Tibial nerve (tissue), 4 donors: ENCODE measurements at regions not wholly inside any gene's neighbourhood (a gene's known extent, or its start where the extent isn't known, plus 50 kb on each side); places are given as distances from the start of the nearest gene placed in this dataset.

Experiments
- EP300 ChIP-seq, 2 donors: sonication (generic); formaldehyde crosslinking; IDR thresholded peaks; one replicate each; pipeline ENCODE4 v1.6.1; 2017; ENCODE audit warnings: antibody characterized with exemption in 2 of 2, mild to moderate bottlenecking in 1 of 2
- POLR2A ChIP-seq, 2 donors: fragments of 450-650 bp; IDR thresholded peaks; one replicate each; pipeline ENCODE4 v1.6.1; 2017; ENCODE audit warnings: antibody characterized with exemption in 2 of 2, mild to moderate bottlenecking in 2 of 2, moderate library complexity in 2 of 2
- TF ChIP-seq, protein P1 (sequence below), 5 experiments: fragments of 200-600 bp in 3 of 5; fragments of 450-650 bp in 2 of 5; sonication (generic) in 3 of 5; IDR thresholded peaks; one replicate each; pipeline ENCODE4 v1.5.1; 2016 to 2019; ENCODE audit warnings: antibody characterized with exemption in 5 of 5, mild to moderate bottlenecking in 3 of 5, moderate library complexity in 2 of 5

DNA sequence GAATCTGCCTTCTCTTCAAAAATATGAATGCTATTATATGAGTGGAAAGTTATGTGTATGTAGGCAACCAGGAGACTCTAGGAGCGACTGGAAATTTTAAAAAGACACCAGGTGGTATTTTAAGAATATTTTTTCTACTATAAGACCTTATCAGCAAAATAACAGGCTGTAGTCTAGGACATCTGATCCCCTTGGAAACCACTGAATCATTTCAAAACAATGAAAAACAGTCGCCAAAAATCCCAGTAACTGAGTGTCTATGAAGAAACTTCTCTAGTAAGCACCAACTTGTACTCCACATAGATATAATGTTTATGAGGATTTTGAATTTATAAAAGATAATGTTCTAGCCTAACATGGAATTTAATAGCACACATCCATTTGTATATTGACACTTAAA is 358.5 kb downstream of the GPATCH2 start:
- TF ChIP-seq, protein P1, sequence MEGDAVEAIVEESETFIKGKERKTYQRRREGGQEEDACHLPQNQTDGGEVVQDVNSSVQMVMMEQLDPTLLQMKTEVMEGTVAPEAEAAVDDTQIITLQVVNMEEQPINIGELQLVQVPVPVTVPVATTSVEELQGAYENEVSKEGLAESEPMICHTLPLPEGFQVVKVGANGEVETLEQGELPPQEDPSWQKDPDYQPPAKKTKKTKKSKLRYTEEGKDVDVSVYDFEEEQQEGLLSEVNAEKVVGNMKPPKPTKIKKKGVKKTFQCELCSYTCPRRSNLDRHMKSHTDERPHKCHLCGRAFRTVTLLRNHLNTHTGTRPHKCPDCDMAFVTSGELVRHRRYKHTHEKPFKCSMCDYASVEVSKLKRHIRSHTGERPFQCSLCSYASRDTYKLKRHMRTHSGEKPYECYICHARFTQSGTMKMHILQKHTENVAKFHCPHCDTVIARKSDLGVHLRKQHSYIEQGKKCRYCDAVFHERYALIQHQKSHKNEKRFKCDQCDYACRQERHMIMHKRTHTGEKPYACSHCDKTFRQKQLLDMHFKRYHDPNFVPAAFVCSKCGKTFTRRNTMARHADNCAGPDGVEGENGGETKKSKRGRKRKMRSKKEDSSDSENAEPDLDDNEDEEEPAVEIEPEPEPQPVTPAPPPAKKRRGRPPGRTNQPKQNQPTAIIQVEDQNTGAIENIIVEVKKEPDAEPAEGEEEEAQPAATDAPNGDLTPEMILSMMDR (IDR thresholded peaks at IDR 0.05): no peak
- TF ChIP-seq POLR2A (IDR thresholded peaks at IDR 0.05): no peak
- no peak for TF ChIP-seq EP300 (IDR thresholded peaks at IDR 0.05)
